ENCODE measurements at regions not wholly inside any gene's neighbourhood (a gene's known extent, or its start where the extent isn't known, plus 50 kb on each side); places are given as distances from the start of the nearest gene placed in this dataset.

GRCh38 chr4:104015680-104016079 lies 295.9 kb upstream of the TACR3 start:
- TF ChIP-seq ZNF274 (IDR thresholded peaks at IDR 0.05; ENCODE audit: low read depth, low read length) (no peak), YY1 (IDR thresholded peaks at IDR 0.05; ENCODE audit: insufficient read depth, insufficient read length) (no peak), SUZ12 (IDR thresholded peaks at IDR 0.05; ENCODE audit: extremely low read depth, insufficient read depth, insufficient read length) (no peak)

All from NT2/D1 (cell line).